ENCODE measurements at regions not wholly inside any gene's neighbourhood (a gene's known extent, or its start where the extent isn't known, plus 50 kb on each side); places are given as distances from the start of the nearest gene placed in this dataset.

DNA sequence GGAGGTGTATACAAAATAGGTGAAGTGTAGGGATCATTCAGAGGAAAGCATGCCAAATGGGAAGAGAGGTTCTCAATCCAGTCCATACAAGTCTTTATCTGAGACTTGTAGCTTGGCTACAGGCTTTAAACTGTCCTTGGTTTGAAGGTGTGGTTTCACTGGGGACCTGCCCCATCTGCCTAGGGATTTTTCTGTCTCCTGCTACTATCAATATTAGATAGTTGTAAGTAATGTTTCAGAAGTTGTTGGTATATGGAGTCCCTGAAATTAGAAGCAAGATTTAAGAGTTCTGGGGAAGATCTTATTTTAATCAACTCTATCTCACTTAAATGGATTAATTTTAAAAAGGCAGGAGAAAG is 100.9 kb downstream of the ANKRD7 start:
- no peak for TF ChIP-seq ZNF384 (IDR thresholded peaks at IDR 0.05; ENCODE audit: borderline replicate concordance, low read depth, low read length)
- TF ChIP-seq EP300 (IDR thresholded peaks at IDR 0.05; ENCODE audit: borderline replicate concordance in 1 of 2, control insufficient read depth in 1 of 2, low read depth in 2 of 2, low read length in 2 of 2) = no peak
- TF ChIP-seq, protein P1, sequence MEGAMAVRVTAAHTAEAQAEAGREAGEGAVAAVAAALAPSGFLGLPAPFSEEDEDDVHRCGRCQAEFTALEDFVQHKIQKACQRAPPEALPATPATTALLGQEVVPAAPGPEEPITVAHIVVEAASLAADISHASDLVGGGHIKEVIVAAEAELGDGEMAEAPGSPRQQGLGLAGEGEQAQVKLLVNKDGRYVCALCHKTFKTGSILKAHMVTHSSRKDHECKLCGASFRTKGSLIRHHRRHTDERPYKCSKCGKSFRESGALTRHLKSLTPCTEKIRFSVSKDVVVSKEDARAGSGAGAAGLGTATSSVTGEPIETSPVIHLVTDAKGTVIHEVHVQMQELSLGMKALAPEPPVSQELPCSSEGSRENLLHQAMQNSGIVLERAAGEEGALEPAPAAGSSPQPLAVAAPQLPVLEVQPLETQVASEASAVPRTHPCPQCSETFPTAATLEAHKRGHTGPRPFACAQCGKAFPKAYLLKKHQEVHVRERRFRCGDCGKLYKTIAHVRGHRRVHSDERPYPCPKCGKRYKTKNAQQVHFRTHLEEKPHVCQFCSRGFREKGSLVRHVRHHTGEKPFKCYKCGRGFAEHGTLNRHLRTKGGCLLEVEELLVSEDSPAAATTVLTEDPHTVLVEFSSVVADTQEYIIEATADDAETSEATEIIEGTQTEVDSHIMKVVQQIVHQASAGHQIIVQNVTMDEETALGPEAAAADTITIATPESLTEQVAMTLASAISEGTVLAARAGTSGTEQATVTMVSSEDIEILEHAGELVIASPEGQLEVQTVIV (IDR thresholded peaks at IDR 0.05; ENCODE audit: borderline replicate concordance, partially characterized antibody) = no peak
- TF ChIP-seq, protein P2, sequence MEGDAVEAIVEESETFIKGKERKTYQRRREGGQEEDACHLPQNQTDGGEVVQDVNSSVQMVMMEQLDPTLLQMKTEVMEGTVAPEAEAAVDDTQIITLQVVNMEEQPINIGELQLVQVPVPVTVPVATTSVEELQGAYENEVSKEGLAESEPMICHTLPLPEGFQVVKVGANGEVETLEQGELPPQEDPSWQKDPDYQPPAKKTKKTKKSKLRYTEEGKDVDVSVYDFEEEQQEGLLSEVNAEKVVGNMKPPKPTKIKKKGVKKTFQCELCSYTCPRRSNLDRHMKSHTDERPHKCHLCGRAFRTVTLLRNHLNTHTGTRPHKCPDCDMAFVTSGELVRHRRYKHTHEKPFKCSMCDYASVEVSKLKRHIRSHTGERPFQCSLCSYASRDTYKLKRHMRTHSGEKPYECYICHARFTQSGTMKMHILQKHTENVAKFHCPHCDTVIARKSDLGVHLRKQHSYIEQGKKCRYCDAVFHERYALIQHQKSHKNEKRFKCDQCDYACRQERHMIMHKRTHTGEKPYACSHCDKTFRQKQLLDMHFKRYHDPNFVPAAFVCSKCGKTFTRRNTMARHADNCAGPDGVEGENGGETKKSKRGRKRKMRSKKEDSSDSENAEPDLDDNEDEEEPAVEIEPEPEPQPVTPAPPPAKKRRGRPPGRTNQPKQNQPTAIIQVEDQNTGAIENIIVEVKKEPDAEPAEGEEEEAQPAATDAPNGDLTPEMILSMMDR (IDR thresholded peaks at IDR 0.05 in 2 of 3, conservative IDR thresholded peaks at IDR 0.05 in 1 of 3; ENCODE audit: control insufficient read depth in 2 of 3, extremely low read depth in 1 of 3, insufficient read depth in 1 of 3, low read depth in 3 of 3, low read length in 3 of 3) = no peak
- no peak for TF ChIP-seq POLR2A (IDR thresholded peaks at IDR 0.05; ENCODE audit: low read depth, low read length)
- no peak for TF ChIP-seq ETV6 (conservative IDR thresholded peaks at IDR 0.05 in 1 of 2, IDR thresholded peaks at IDR 0.05 in 1 of 2; ENCODE audit: borderline replicate concordance in 1 of 2, low read depth in 1 of 2)
- no peak for TF ChIP-seq TARDBP (IDR thresholded peaks at IDR 0.05; ENCODE audit: borderline replicate concordance)
- no peak for TF ChIP-seq ELK1 (IDR thresholded peaks at IDR 0.05; ENCODE audit: low read depth, low read length)
- no peak for TF ChIP-seq SMAD1 (IDR thresholded peaks at IDR 0.05; ENCODE audit: low read depth, partially characterized antibody)
- TF ChIP-seq ZNF24 (IDR thresholded peaks at IDR 0.05) = no peak
